ENCODE measurements at regions not wholly inside any gene's neighbourhood (a gene's known extent, or its start where the extent isn't known, plus 50 kb on each side); places are given as distances from the start of the nearest gene placed in this dataset.

GRCh38 chr4:125838202-125838601, 523.4 kb downstream of the FAT4 start:
- H3K27ac ChIP-seq = no peak overlapping the region
- no peaks in the 10 kb centered on the region for H3K4me1 ChIP-seq
- TF ChIP-seq CTCF (IDR thresholded peaks at IDR 0.05 in 8 of 11, conservative IDR thresholded peaks at IDR 0.05 in 3 of 11) (no peak), POLR2A (IDR thresholded peaks at IDR 0.05) (no peak), POLR2AphosphoS5 (IDR thresholded peaks at IDR 0.05) (no peak)
- peaks cover 0 to 3% (median 0%) of the 10 kb centered on the region in 8 donors for H3K9me3 ChIP-seq
- no peaks in the 10 kb centered on the region for H3K36me3 ChIP-seq
- 73 to 85% (median 80%) methylated on average over 6 of the region's 6 CpGs for WGBS, 5 donors
- intact Hi-C loops (cut with DNase I; ENCODE audit: low total_unique reads) = no loop called here
- no peak overlapping the region for H3K4me3 ChIP-seq
- H3K27me3 ChIP-seq (replicated peaks in 1 of 7) = no peaks in the 10 kb centered on the region
- no peak for DNase-seq

- Histone ChIP-seq H3K4me1 (no peaks in the 10 kb centered on the region), H3K27ac (no peak overlapping the region), H3K36me3 (no peaks in the 10 kb centered on the region), H3K27me3 (replicated peaks in 1 of 7) (no peaks in the 10 kb centered on the region), H3K9me3 (peaks cover 0 to 3% (median 0%) of the 10 kb centered on the region in 8 donors), H3K4me3 (no peak overlapping the region)
- intact Hi-C loops (cut with DNase I; ENCODE audit: low total_unique reads) = no loop called here
- no peak for TF ChIP-seq POLR2AphosphoS5 (IDR thresholded peaks at IDR 0.05)
- no peak for DNase-seq
Observed at GRCh38 chr4:125838924-125839323, 524.2 kb downstream of the FAT4 start.

GRCh38 chr4:125843947-125844346, 529.2 kb downstream of the FAT4 start:
- no peak for DNase-seq
- Histone ChIP-seq H3K9me3 (no peaks in the 10 kb centered on the region), H3K27me3 (replicated peaks in 1 of 7) (no peaks in the 10 kb centered on the region), H3K4me3 (no peak overlapping the region), H3K36me3 (no peaks in the 10 kb centered on the region), H3K4me1 (no peaks in the 10 kb centered on the region), H3K27ac (no peak overlapping the region)
- intact Hi-C loops (cut with DNase I; ENCODE audit: low total_unique reads) = no loop called here
- TF ChIP-seq POLR2AphosphoS5 (IDR thresholded peaks at IDR 0.05) = no peak
- TF ChIP-seq CTCF (IDR thresholded peaks at IDR 0.05 in 8 of 11, conservative IDR thresholded peaks at IDR 0.05 in 3 of 11) = no peak
- no peak for TF ChIP-seq POLR2A (IDR thresholded peaks at IDR 0.05)

- no peak overlapping the region for H3K27ac ChIP-seq
- no peaks in the 10 kb centered on the region for H3K36me3 ChIP-seq
- H3K27me3 ChIP-seq (replicated peaks in 1 of 7) = no peaks in the 10 kb centered on the region
- intact Hi-C loops (cut with DNase I; ENCODE audit: low total_unique reads) = no loop called here
- H3K9me3 ChIP-seq = no peaks in the 10 kb centered on the region
- H3K4me1 ChIP-seq = no peaks in the 10 kb centered on the region
- 84 to 93% (median 88%) methylated on average over 3 of the region's 3 CpGs for WGBS, 5 donors
- no peak for DNase-seq
- H3K4me3 ChIP-seq = no peak overlapping the region
- TF ChIP-seq CTCF (IDR thresholded peaks at IDR 0.05 in 8 of 11, conservative IDR thresholded peaks at IDR 0.05 in 3 of 11) (no peak), POLR2A (IDR thresholded peaks at IDR 0.05) (no peak), POLR2AphosphoS5 (IDR thresholded peaks at IDR 0.05) (no peak)
Observed at GRCh38 chr4:125847518-125847917, 532.8 kb downstream of the FAT4 start.

- no peaks in the 10 kb centered on the region for H3K36me3 ChIP-seq
- H3K4me1 ChIP-seq = no peaks in the 10 kb centered on the region
- H3K27ac ChIP-seq = no peak overlapping the region
- intact Hi-C loops (cut with DNase I; ENCODE audit: low total_unique reads) = no loop called here
- no peak for DNase-seq
- H3K9me3 ChIP-seq = no peaks in the 10 kb centered on the region
- H3K27me3 ChIP-seq (replicated peaks in 1 of 7) = no peaks in the 10 kb centered on the region
- no peak overlapping the region for H3K4me3 ChIP-seq
- TF ChIP-seq CTCF (IDR thresholded peaks at IDR 0.05 in 8 of 11, conservative IDR thresholded peaks at IDR 0.05 in 3 of 11) = no peak
- no peak for TF ChIP-seq POLR2AphosphoS5 (IDR thresholded peaks at IDR 0.05)
- TF ChIP-seq POLR2A (IDR thresholded peaks at IDR 0.05) = no peak
Observed at GRCh38 chr4:125849869-125850268, 535.1 kb downstream of the FAT4 start.

All from spleen (tissue), 11 donors.